Endodermal cell (in vitro differentiated cells): ENCODE measurements at regions not wholly inside any gene's neighbourhood (a gene's known extent, or its start where the extent isn't known, plus 50 kb on each side); places are given as distances from the start of the nearest gene placed in this dataset.
A peak's percentile ranks its signal among the peaks of the same experiment; 100 is the strongest.

Source experiments
- DNase-seq: peaks from one replicate; pipeline ENCODE4 v3.0.0-alpha.2; 2017
- H3K27ac ChIP-seq: 2 replicates; pipeline ENCODE4 v1.5.1; 2013; ENCODE audit warnings: mild to moderate bottlenecking, low read depth, low read length, moderate library complexity
- H3K27me3 ChIP-seq: 2 replicates; pipeline ENCODE4 v1.6.1; 2013; ENCODE audit warnings: mild to moderate bottlenecking, low read length, moderate library complexity; ENCODE audit not compliant: insufficient read depth, control insufficient read depth, poor library complexity, severe bottlenecking
- H3K36me3 ChIP-seq: 2 replicates; pipeline ENCODE4 v1.7.0; 2013; ENCODE audit warnings: mild to moderate bottlenecking, low read length, moderate library complexity; ENCODE audit not compliant: control insufficient read depth, insufficient read depth
- H3K4me1 ChIP-seq: one replicate; pipeline ENCODE4 v1.7.0; 2013; ENCODE audit warnings: low read length; ENCODE audit not compliant: control insufficient read depth, insufficient read depth
- H3K4me3 ChIP-seq: 2 replicates; pipeline ENCODE4 v1.5.1; 2013; ENCODE audit warnings: mild to moderate bottlenecking, low read length, moderate library complexity
- H3K9ac ChIP-seq: 2 replicates; pipeline ENCODE4 v1.6.1; 2013; ENCODE audit warnings: mild to moderate bottlenecking, low read length, moderate library complexity; ENCODE audit not compliant: poor library complexity, severe bottlenecking; ENCODE audit errors: extremely low read depth
- H3K9me3 ChIP-seq: 2 replicates; pipeline ENCODE4 v1.6.1; 2013; ENCODE audit warnings: mild to moderate bottlenecking, low read length, moderate library complexity; ENCODE audit not compliant: control insufficient read depth
- H3K27ac Mint-ChIP-seq: 2 replicates; pipeline ENCODE4 v1.8.0; 2020; ENCODE audit warnings: mixed read lengths
- H3K27me3 Mint-ChIP-seq: 2 replicates; pipeline ENCODE4 v1.8.0; 2021; ENCODE audit warnings: mild to moderate bottlenecking, mixed read lengths; ENCODE audit not compliant: insufficient read depth
- H3K36me3 Mint-ChIP-seq: 2 replicates; pipeline ENCODE4 v1.8.0; 2020; ENCODE audit warnings: low read depth, mixed read lengths
- H3K4me1 Mint-ChIP-seq: 2 replicates; pipeline ENCODE4 v1.8.0; 2020; ENCODE audit warnings: mixed read lengths
- H3K4me3 Mint-ChIP-seq: 2 replicates; pipeline ENCODE4 v1.8.0; 2020; ENCODE audit warnings: mild to moderate bottlenecking, moderate library complexity, mixed read lengths
- H3K9me3 Mint-ChIP-seq: 2 replicates; pipeline ENCODE4 v1.8.0; 2020; ENCODE audit warnings: mild to moderate bottlenecking, mixed read lengths
- WGBS, 2 experiments: methylation state at CpG; one replicate each; pipeline versions ENCODE4 v1.1.5 to v1.1.7; 2013; ENCODE audit warnings: missing lambda C conversion rate in 2 of 2, mixed read lengths in 1 of 2; ENCODE audit not compliant: insufficient coverage in 1 of 2, insufficient read length in 1 of 2; 5-methylcytosine and 5-hydroxymethylcytosine counted together
- TF ChIP-seq, protein P1 (sequence below): fragments of 200-600 bp; sonication (generic); conservative IDR thresholded peaks from 2 replicates; pipeline ENCODE4 v1.5.0; 2021; ENCODE audit warnings: antibody characterized with exemption, mild to moderate bottlenecking

DNA sequence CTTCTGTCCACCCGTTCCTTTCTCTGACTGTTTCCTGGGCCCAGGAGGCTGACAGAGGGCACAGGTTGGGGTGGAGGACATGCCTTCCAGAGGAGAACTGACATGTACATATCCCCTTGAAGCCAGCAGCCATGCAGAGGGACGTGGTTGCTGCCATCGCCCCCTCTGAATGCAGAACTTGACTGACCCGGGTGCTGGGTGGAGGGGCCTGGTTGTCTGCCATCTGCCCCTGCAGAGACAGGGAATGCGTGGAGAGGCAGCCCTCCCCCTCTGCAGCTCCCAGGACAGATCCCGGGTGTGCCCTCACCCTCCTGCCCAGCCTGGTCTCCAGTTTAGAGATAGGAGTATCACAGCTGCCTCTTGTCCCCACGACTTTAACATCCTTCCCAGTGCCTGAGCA is 383.0 kb upstream of the B3GAT1 start:
- WGBS, 2 experiments = 90 to 94% methylated on average over 2 to 7 of the region's 7 CpGs
- Mint-ChIP-seq H3K9me3 (no peaks in the 10 kb centered on the region), H3K36me3 (no peaks in the 10 kb centered on the region), H3K4me1 (peaks cover 40% of the 10 kb centered on the region), H3K27ac (no peak overlapping the region), H3K4me3 (no peak overlapping the region), H3K27me3 (peaks cover 44% of the 10 kb centered on the region)
- Histone ChIP-seq H3K9ac (no peak overlapping the region), H3K27me3 (peaks cover 18% of the 10 kb centered on the region), H3K9me3 (no peaks in the 10 kb centered on the region), H3K36me3 (no peaks in the 10 kb centered on the region), H3K4me1 (peaks cover 6% of the 10 kb centered on the region), H3K27ac (no peak overlapping the region), H3K4me3 (no peak overlapping the region)
- DNase-seq = no peak
- TF ChIP-seq, protein P1, sequence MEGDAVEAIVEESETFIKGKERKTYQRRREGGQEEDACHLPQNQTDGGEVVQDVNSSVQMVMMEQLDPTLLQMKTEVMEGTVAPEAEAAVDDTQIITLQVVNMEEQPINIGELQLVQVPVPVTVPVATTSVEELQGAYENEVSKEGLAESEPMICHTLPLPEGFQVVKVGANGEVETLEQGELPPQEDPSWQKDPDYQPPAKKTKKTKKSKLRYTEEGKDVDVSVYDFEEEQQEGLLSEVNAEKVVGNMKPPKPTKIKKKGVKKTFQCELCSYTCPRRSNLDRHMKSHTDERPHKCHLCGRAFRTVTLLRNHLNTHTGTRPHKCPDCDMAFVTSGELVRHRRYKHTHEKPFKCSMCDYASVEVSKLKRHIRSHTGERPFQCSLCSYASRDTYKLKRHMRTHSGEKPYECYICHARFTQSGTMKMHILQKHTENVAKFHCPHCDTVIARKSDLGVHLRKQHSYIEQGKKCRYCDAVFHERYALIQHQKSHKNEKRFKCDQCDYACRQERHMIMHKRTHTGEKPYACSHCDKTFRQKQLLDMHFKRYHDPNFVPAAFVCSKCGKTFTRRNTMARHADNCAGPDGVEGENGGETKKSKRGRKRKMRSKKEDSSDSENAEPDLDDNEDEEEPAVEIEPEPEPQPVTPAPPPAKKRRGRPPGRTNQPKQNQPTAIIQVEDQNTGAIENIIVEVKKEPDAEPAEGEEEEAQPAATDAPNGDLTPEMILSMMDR = no peak

DNA sequence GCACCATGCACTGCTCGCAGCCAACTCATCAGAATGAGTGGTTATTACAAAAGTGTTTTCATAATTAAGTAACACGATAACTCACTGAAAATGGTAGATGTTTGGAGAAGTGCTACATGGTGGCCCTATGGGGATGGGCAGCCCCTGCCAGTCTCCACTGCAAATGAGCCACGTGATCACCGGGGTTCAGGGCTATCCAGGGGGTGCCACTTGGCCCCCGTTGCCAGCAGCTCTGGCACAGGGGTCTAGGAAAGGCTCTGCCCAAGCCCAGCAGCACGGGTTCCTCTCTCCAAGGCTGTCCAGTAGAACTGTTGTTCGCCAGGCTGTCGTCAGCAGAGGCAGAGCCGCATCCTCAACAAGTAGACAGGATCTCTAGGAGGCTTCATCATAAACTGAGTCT is 382.1 kb upstream of the B3GAT1 start:
- no peaks in the 10 kb centered on the region for H3K9me3 ChIP-seq
- DNase-seq = no peak
- no peak overlapping the region for H3K27ac Mint-ChIP-seq
- TF ChIP-seq, protein P1 = no peak
- no peak overlapping the region for H3K4me3 Mint-ChIP-seq
- no peaks in the 10 kb centered on the region for H3K36me3 ChIP-seq
- H3K27me3 ChIP-seq = peaks cover 21% of the 10 kb centered on the region
- no peaks in the 10 kb centered on the region for H3K9me3 Mint-ChIP-seq
- no peak overlapping the region for H3K27ac ChIP-seq
- H3K4me1 ChIP-seq = peaks cover 6% of the 10 kb centered on the region
- H3K27me3 Mint-ChIP-seq = peaks cover 51% of the 10 kb centered on the region
- H3K9ac ChIP-seq = no peak overlapping the region
- WGBS, 2 experiments = 85% methylated on average over 7 to 9 of the region's 9 CpGs
- peaks cover 34% of the 10 kb centered on the region for H3K4me1 Mint-ChIP-seq
- H3K4me3 ChIP-seq = no peak overlapping the region
- H3K36me3 Mint-ChIP-seq = no peaks in the 10 kb centered on the region

DNA sequence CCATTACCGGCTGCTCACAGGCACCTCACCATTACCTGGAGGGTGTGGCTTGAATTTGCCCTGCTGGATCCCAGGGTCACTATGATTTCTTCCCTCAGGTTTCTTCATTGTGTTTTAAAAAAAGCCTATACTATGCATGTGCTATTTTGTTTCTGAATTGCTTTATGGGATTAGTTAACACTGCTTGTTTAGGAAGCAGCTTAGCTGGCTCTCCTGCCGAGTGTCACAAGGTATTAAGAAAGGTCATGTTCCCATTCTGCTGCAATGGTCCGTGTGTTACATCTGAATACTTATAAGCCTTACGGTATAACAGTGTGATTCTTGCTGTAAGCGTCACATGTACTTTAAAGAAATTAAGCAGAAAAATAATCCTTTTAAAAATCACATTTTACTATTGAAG is 380.6 kb upstream of the B3GAT1 start:
- H3K27me3 ChIP-seq = peaks cover 21% of the 10 kb centered on the region
- peaks cover 31% of the 10 kb centered on the region for H3K4me1 Mint-ChIP-seq
- peaks cover 57% of the 10 kb centered on the region for H3K27me3 Mint-ChIP-seq
- no peak overlapping the region for H3K4me3 ChIP-seq
- H3K4me3 Mint-ChIP-seq = no peak overlapping the region
- peaks cover 6% of the 10 kb centered on the region for H3K4me1 ChIP-seq
- no peaks in the 10 kb centered on the region for H3K36me3 Mint-ChIP-seq
- DNase-seq = peak; percentile 59
- H3K9ac ChIP-seq = no peak overlapping the region
- no peak overlapping the region for H3K27ac ChIP-seq
- H3K9me3 Mint-ChIP-seq = no peaks in the 10 kb centered on the region
- H3K27ac Mint-ChIP-seq = no peak overlapping the region
- no peaks in the 10 kb centered on the region for H3K9me3 ChIP-seq
- TF ChIP-seq, protein P1 = no peak
- no peaks in the 10 kb centered on the region for H3K36me3 ChIP-seq
- WGBS, 2 experiments = 73 to 80% methylated on average over 2 to 5 of the region's 5 CpGs
